Lower leg skin (tissue), 4 donors: ENCODE measurements at regions not wholly inside any gene's neighbourhood (a gene's known extent, or its start where the extent isn't known, plus 50 kb on each side); places are given as distances from the start of the nearest gene placed in this dataset.

ENCODE experiments used
- DNase-seq, 2 donors: peaks; one replicate each; pipeline ENCODE4 v3.0.0-alpha.2; 2019; ENCODE audit warnings: low spot score in 2 of 2
- H3K4me3 ChIP-seq: fragments of 200-600 bp; sonication (generic); 2 replicates; pipeline ENCODE4 v1.5.1; 2017; ENCODE audit warnings: mild to moderate bottlenecking, low read depth; ENCODE audit not compliant: poor library complexity, severe bottlenecking
- CTCF ChIP-seq, 3 donors: fragments of 450-650 bp; IDR thresholded peaks; one replicate each; pipeline ENCODE4 v1.5.1; 2016; ENCODE audit warnings: antibody characterized with exemption in 3 of 3, mild to moderate bottlenecking in 3 of 3, moderate library complexity in 2 of 3
- POLR2A ChIP-seq, 2 donors: fragments of 450-650 bp; IDR thresholded peaks; one replicate each; pipeline ENCODE4 v1.6.1; 2016 to 2017; ENCODE audit warnings: antibody characterized with exemption in 2 of 2, mild to moderate bottlenecking in 1 of 2, moderate library complexity in 1 of 2
- WGBS, 2 donors: methylation state at CpG; one replicate each; pipeline ENCODE4 v1.1.5; 2018; 5-methylcytosine and 5-hydroxymethylcytosine counted together
- intact Hi-C: fragments of 100-400 bp; cut with DNase I; formaldehyde crosslinking; loops from one replicate; pipeline ENCODE4 v1.15.0; 2023; ENCODE audit warnings: low total_unique reads

GRCh38 chr11:116272181-116272789, 500.5 kb downstream of the BUD13 start:
- intact Hi-C loops: no loop called here
- 55 to 58% methylated on average over 8 of the region's 8 CpGs for WGBS, 2 donors
- no peak overlapping the region for H3K4me3 ChIP-seq
- no peak for TF ChIP-seq CTCF (IDR thresholded peaks at IDR 0.05)
- TF ChIP-seq POLR2A (IDR thresholded peaks at IDR 0.05): no peak
- DNase-seq: peak in 1 of 2 donors; percentile 5

GRCh38 chr11:116271479-116271878, 501.3 kb downstream of the BUD13 start:
- no peak overlapping the region for H3K4me3 ChIP-seq
- intact Hi-C loops: no loop called here
- no peak for DNase-seq
- 65 to 89% methylated on average over 6 of the region's 6 CpGs for WGBS, 2 donors
- TF ChIP-seq POLR2A (IDR thresholded peaks at IDR 0.05) (no peak), CTCF (IDR thresholded peaks at IDR 0.05) (no peak)

- intact Hi-C loops: no loop called here
- 75 to 77% methylated on average over 4 to 5 of the region's 5 CpGs for WGBS, 2 donors
- no peak overlapping the region for H3K4me3 ChIP-seq
- DNase-seq: no peak
- TF ChIP-seq CTCF (IDR thresholded peaks at IDR 0.05) (no peak), POLR2A (IDR thresholded peaks at IDR 0.05) (no peak)
Observed at GRCh38 chr11:116267146-116267545, 505.6 kb downstream of the BUD13 start.

DNA sequence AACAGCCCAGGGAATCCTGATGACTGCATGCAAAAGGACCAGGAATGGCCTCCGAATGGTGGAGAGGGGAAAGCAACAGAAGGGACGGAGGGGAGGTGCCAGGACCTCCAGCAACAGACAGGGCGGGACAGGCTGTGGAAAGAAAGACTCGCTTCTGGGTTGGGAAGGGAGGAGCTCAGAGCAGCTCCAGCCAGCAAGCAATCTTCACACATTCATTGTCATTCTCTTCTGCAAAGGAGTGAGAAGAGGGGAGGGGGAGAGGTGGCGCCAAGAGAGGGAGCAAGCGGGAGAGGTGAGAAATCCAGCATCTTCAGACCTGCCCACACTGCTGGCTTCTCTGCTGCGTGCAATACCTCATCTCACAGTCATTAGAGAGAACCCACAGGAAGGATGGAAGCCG, 509.0 kb downstream of the BUD13 start:
- 43 to 44% methylated on average over 8 of the region's 8 CpGs for WGBS, 2 donors
- intact Hi-C loops: no loop called here
- TF ChIP-seq POLR2A (IDR thresholded peaks at IDR 0.05) (no peak), CTCF (IDR thresholded peaks at IDR 0.05) (no peak)
- no peak for DNase-seq
- H3K4me3 ChIP-seq: no peak overlapping the region

DNA sequence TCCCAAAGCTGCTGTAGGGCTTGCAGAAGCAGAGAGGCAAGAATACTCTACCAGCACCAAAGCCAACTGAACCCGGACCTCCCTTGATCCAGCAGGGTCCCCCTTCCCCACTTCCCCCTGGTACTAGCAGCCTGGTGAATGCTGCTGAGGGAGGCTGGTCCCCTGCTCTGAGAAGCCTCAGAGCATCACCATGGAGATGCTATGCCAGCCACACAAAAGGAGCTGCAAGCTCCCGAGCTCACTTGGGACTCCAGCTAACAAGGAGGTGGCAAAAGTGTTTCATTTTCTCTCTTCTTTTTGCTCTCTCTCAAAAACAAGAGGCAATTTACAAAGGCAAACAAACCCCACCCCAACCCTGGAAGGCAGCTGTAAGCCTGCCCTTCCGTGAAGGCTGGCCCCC, 509.8 kb downstream of the BUD13 start:
- no peak for TF ChIP-seq CTCF (IDR thresholded peaks at IDR 0.05)
- TF ChIP-seq POLR2A (IDR thresholded peaks at IDR 0.05): no peak
- 48 to 60% methylated on average over 3 of the region's 3 CpGs for WGBS, 2 donors

GRCh38 chr11:116262370-116262769, 510.4 kb downstream of the BUD13 start:
- 93 to 100% methylated on average over 1 of the region's 1 CpG for WGBS, 2 donors
- DNase-seq: no peak
- TF ChIP-seq CTCF (IDR thresholded peaks at IDR 0.05) (no peak), POLR2A (IDR thresholded peaks at IDR 0.05) (no peak)
- no peak overlapping the region for H3K4me3 ChIP-seq
- intact Hi-C loops: no loop called here

More for the DNA sequence above, 509.8 kb downstream of the BUD13 start:
- DNase-seq: no peak
- intact Hi-C loops: no loop called here
- H3K4me3 ChIP-seq: no peak overlapping the region
